Hippocampal formation (tissue), 2 donors: ENCODE measurements at regions not wholly inside any gene's neighbourhood (a gene's known extent, or its start where the extent isn't known, plus 50 kb on each side); places are given as distances from the start of the nearest gene placed in this dataset.
A peak's percentile ranks its signal among the peaks of the same experiment; 100 is the strongest.

Experiments
- DNase-seq, 2 donors: peaks; one replicate each; lab custom pipeline; 2025; lab: John Stamatoyannopoulos, UW

GRCh38 chr12:53803194-53803593 lies 51.4 kb upstream of the CISTR start:
- DNase-seq, result peak in 1 of 2 donors; percentile 7

GRCh38 chr12:53803703-53804102 lies 51.9 kb upstream of the CISTR start:
- no peak for DNase-seq

GRCh38 chr12:53804429-53804828 lies 52.6 kb upstream of the CISTR start:
- DNase-seq, result no peak

GRCh38 chr12:53805067-53805466 lies 53.3 kb upstream of the CISTR start:
- no peak for DNase-seq

GRCh38 chr12:53805791-53806190 lies 54.0 kb upstream of the CISTR start:
- no peak for DNase-seq

- no peak for DNase-seq
Measured at GRCh38 chr12:53806721-53807120, 54.9 kb upstream of the CISTR start.

GRCh38 chr12:53807322-53807860 lies 55.6 kb upstream of the CISTR start:
- no peak for DNase-seq

GRCh38 chr12:53808023-53808705 lies 56.4 kb upstream of the CISTR start:
- DNase-seq, result no peak

GRCh38 chr12:53809005-53809404 lies 57.2 kb upstream of the CISTR start:
- DNase-seq, result no peak

GRCh38 chr12:53810950-53811349 lies 59.2 kb upstream of the CISTR start:
- DNase-seq, result no peak

- no peak for DNase-seq
Measured at GRCh38 chr12:53811606-53812005, 59.8 kb upstream of the CISTR start.

- DNase-seq, result no peak
Measured at GRCh38 chr12:53816360-53817020, 64.7 kb upstream of the CISTR start.

- no peak for DNase-seq
Measured at GRCh38 chr12:53817021-53817389, 65.2 kb upstream of the CISTR start.

GRCh38 chr12:53820514-53821306 lies 68.9 kb upstream of the CISTR start:
- no peak for DNase-seq

- no peak for DNase-seq
Measured at GRCh38 chr12:53824001-53824712, 72.4 kb upstream of the CISTR start.

- no peak for DNase-seq
Measured at GRCh38 chr12:53825246-53826081, 73.7 kb upstream of the CISTR start.

GRCh38 chr12:53827306-53827705 lies 75.5 kb upstream of the CISTR start:
- DNase-seq, result no peak

GRCh38 chr12:53828598-53828997 lies 76.8 kb upstream of the CISTR start:
- no peak for DNase-seq

GRCh38 chr12:53829130-53829819 lies 77.5 kb upstream of the CISTR start:
- no peak for DNase-seq

- no peak for DNase-seq
Measured at GRCh38 chr12:53830631-53831030, 78.9 kb upstream of the CISTR start.
